ENCODE measurements at regions not wholly inside any gene's neighbourhood (a gene's known extent, or its start where the extent isn't known, plus 50 kb on each side); places are given as distances from the start of the nearest gene placed in this dataset.

DNA sequence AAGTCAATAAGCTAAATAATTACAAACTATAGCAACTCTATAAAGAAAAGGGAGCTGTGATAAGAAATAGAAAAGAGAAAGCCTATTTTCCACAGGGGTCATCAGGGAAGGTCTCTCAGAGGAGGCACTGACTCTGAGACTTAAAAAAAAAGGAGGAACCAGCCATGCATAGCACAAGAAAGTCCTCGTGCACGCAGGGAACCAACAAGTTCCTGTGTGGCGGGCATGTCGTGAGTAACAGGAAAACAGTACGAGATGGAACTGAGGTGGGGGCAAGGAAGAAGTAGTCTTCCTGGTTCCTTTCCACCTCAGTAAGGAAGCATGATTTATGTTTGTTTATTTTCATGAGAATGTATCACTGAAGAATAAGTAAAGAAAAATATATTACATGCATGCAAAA lies 367.0 kb upstream of the TMEM132C start:
- Histone ChIP-seq H3K27me3 (ENCODE audit: control insufficient read depth, insufficient read depth, low read length) (no peaks in the 10 kb centered on the region), H3K36me3 (ENCODE audit: control insufficient read depth, insufficient read depth, low read length) (no peaks in the 10 kb centered on the region), H3K27ac (ENCODE audit: insufficient read depth, low read length, poor library complexity, severe bottlenecking) (no peak overlapping the region), H3K4me1 (ENCODE audit: control insufficient read depth, insufficient read depth, low read length, poor library complexity, severe bottlenecking) (no peaks in the 10 kb centered on the region), H3K4me3 (ENCODE audit: low read depth, low read length) (no peak overlapping the region), H3K9me3 (ENCODE audit: control insufficient read depth in 2 of 2, low read length in 2 of 2) (no peaks in the 10 kb centered on the region)
- no peaks in the 10 kb centered on the region for H3K4me1 Mint-ChIP-seq
- DNase-seq (no peak), ATAC-seq (ENCODE audit: low read depth in 2 of 2) (no peak)
- H3K27me3 Mint-ChIP-seq, result no peaks in the 10 kb centered on the region
- H3K27ac Mint-ChIP-seq, result no peak overlapping the region
- H3K4me3 Mint-ChIP-seq, result no peak overlapping the region
- H3K9me3 Mint-ChIP-seq, result peaks cover 0 to 11% (median 4%) of the 10 kb centered on the region in 7 donors
- H3K36me3 Mint-ChIP-seq, result no peaks in the 10 kb centered on the region

DNA sequence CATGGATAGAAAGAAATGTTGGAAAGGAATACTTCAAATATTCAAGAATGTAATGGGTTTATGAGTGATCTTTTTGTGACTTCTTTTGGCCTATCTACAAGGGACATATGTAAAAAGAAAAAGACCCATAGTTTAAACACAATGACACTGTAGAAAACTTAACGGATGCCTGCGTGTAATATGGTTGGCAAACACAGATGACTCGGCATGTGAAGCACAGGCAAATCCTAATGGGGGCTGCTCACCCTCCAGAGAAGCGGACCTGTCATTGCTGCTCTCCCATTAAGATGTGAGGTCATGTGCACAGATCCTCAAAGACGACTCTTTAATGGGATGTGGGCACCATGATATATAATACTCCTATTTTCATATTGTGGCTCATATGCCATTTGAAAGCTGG lies 366.6 kb upstream of the TMEM132C start:
- H3K36me3 ChIP-seq (ENCODE audit: control insufficient read depth, insufficient read depth, low read length), result no peaks in the 10 kb centered on the region
- Mint-ChIP-seq H3K4me3 (no peak overlapping the region), H3K27ac (no peak overlapping the region), H3K4me1 (no peaks in the 10 kb centered on the region), H3K9me3 (peaks cover 0 to 11% (median 4%) of the 10 kb centered on the region in 7 donors), H3K36me3 (no peaks in the 10 kb centered on the region), H3K27me3 (no peaks in the 10 kb centered on the region)
- H3K27me3 ChIP-seq (ENCODE audit: control insufficient read depth, insufficient read depth, low read length), result no peaks in the 10 kb centered on the region
- ATAC-seq (ENCODE audit: low read depth in 2 of 2) (no peak), DNase-seq (no peak)
- H3K4me1 ChIP-seq (ENCODE audit: control insufficient read depth, insufficient read depth, low read length, poor library complexity, severe bottlenecking), result no peaks in the 10 kb centered on the region
- no peak overlapping the region for H3K4me3 ChIP-seq (ENCODE audit: low read depth, low read length)
- no peaks in the 10 kb centered on the region for H3K9me3 ChIP-seq (ENCODE audit: control insufficient read depth in 2 of 2, low read length in 2 of 2)
- H3K27ac ChIP-seq (ENCODE audit: insufficient read depth, low read length, poor library complexity, severe bottlenecking), result no peak overlapping the region

DNA sequence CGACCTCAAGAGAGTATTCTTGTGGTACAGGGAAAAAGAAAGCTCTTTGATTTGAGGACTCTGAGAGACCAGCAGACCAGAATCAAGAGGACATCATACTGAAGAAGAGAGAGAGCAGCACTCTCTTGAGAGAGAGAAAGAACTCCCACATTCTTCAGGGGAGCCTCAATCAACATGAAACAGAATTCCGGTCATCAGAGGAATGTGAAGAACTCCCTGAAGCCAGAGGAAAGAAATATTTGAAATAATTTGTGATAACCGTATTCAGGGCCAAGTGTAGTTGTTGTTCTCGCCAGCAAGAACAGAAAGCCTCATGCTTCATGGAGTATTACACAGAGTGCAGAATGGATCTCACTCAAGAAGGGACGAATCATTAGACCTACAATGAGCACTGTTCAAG lies 363.8 kb upstream of the TMEM132C start:
- Mint-ChIP-seq H3K9me3 (peaks cover 0 to 11% (median 4%) of the 10 kb centered on the region in 7 donors), H3K4me3 (no peak overlapping the region), H3K36me3 (no peaks in the 10 kb centered on the region), H3K27me3 (no peaks in the 10 kb centered on the region), H3K4me1 (no peaks in the 10 kb centered on the region), H3K27ac (no peak overlapping the region)
- Histone ChIP-seq H3K27me3 (ENCODE audit: control insufficient read depth, insufficient read depth, low read length) (no peaks in the 10 kb centered on the region), H3K36me3 (ENCODE audit: control insufficient read depth, insufficient read depth, low read length) (no peaks in the 10 kb centered on the region), H3K4me3 (ENCODE audit: low read depth, low read length) (no peak overlapping the region), H3K9me3 (ENCODE audit: control insufficient read depth in 2 of 2, low read length in 2 of 2) (no peaks in the 10 kb centered on the region), H3K4me1 (ENCODE audit: control insufficient read depth, insufficient read depth, low read length, poor library complexity, severe bottlenecking) (no peaks in the 10 kb centered on the region), H3K27ac (ENCODE audit: insufficient read depth, low read length, poor library complexity, severe bottlenecking) (no peak overlapping the region)
- no peak for DNase-seq
- ATAC-seq (ENCODE audit: low read depth in 2 of 2), result no peak

DNA sequence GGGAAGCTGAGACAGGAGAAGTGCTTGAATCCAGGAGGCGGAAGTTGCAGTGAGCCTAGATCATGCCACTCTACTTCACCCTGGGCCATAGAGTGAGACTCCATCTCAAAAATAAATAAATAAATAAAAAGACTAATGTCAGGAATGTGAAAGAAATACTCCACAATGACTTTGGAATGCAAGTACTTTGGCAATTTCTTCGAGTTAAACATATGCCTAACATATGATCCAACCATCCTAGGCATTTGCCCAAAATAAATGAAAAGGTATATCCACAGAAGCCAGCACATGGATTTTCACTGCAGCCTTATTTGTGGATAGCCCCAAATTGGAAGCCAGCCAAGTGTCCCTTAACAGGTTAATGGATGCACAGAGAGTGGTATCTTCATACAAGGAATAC lies 357.9 kb upstream of the TMEM132C start:
- no peaks in the 10 kb centered on the region for H3K27me3 ChIP-seq (ENCODE audit: control insufficient read depth, insufficient read depth, low read length)
- H3K36me3 ChIP-seq (ENCODE audit: control insufficient read depth, insufficient read depth, low read length), result no peaks in the 10 kb centered on the region
- no peaks in the 10 kb centered on the region for H3K27me3 Mint-ChIP-seq
- no peak overlapping the region for H3K27ac Mint-ChIP-seq
- H3K4me3 Mint-ChIP-seq, result no peak overlapping the region
- H3K4me1 ChIP-seq (ENCODE audit: control insufficient read depth, insufficient read depth, low read length, poor library complexity, severe bottlenecking), result no peaks in the 10 kb centered on the region
- H3K9me3 ChIP-seq (ENCODE audit: control insufficient read depth in 2 of 2, low read length in 2 of 2), result no peaks in the 10 kb centered on the region
- H3K4me3 ChIP-seq (ENCODE audit: low read depth, low read length), result no peak overlapping the region
- no peak overlapping the region for H3K27ac ChIP-seq (ENCODE audit: insufficient read depth, low read length, poor library complexity, severe bottlenecking)
- no peaks in the 10 kb centered on the region for H3K36me3 Mint-ChIP-seq
- peaks cover 0 to 18% (median 2%) of the 10 kb centered on the region in 7 donors for H3K9me3 Mint-ChIP-seq
- no peaks in the 10 kb centered on the region for H3K4me1 Mint-ChIP-seq
- ATAC-seq (ENCODE audit: low read depth in 2 of 2) (no peak), DNase-seq (no peak)

DNA sequence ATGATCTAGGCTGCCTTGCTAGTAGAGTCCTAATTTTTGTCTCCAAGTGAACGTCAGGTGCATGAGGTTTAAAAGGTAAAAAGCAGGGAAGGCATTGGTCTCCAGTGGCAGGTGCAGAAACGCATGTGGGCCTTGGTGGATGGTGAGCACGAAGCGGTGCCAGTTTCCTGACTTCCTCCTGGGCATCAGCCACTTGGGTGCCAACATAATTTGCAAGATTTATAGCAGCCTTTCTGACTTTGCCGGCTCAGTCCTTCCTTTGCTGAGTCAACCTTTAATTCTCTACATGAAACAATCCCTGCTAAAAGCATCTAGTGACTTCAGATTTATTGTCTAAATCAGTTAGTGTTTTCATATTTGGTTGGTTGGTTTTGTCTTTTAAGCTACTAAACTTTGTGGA lies 355.7 kb upstream of the TMEM132C start:
- Mint-ChIP-seq H3K9me3 (peaks cover 0 to 7% (median 3%) of the 10 kb centered on the region in 7 donors), H3K36me3 (no peaks in the 10 kb centered on the region), H3K4me3 (no peak overlapping the region), H3K4me1 (no peaks in the 10 kb centered on the region), H3K27ac (no peak overlapping the region), H3K27me3 (no peaks in the 10 kb centered on the region)
- Histone ChIP-seq H3K4me3 (ENCODE audit: low read depth, low read length) (no peak overlapping the region), H3K27ac (ENCODE audit: insufficient read depth, low read length, poor library complexity, severe bottlenecking) (no peak overlapping the region), H3K27me3 (ENCODE audit: control insufficient read depth, insufficient read depth, low read length) (no peaks in the 10 kb centered on the region), H3K9me3 (ENCODE audit: control insufficient read depth in 2 of 2, low read length in 2 of 2) (no peaks in the 10 kb centered on the region), H3K4me1 (ENCODE audit: control insufficient read depth, insufficient read depth, low read length, poor library complexity, severe bottlenecking) (no peaks in the 10 kb centered on the region), H3K36me3 (ENCODE audit: control insufficient read depth, insufficient read depth, low read length) (no peaks in the 10 kb centered on the region)
- no peak for DNase-seq
- no peak for ATAC-seq (ENCODE audit: low read depth in 2 of 2)

DNA sequence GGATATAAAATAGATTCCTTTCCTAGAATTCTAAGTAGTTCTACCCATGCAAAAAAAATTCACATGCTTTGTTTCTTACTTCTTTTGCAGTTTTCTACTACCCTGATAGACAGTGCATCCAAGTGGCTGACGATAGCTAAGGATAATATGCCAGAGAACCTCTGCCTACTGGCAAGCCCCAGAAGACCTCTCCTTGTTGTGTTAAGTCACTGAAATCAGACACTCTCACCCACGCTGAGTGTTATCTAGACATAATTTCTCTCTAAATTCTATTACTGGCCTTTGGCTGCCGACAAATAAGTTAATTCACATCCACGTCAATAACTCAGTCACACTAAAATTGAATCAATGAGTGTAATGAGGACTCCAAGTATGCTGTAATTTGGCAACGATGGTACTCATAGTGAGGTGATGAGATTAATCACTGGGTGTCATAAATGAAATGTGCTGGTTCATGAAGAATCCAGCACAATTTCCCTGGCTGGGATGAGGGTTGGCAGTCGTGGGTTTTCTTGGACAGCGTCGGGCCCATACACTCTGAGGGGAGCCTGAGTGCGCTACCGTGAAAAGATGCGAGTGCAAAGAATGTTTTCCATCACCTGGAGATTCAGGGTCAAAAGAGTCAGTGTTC lies 354.8 kb upstream of the TMEM132C start:
- no peak for DNase-seq
- Histone ChIP-seq H3K9me3 (ENCODE audit: control insufficient read depth in 2 of 2, low read length in 2 of 2) (no peaks in the 10 kb centered on the region), H3K36me3 (ENCODE audit: control insufficient read depth, insufficient read depth, low read length) (no peaks in the 10 kb centered on the region), H3K4me3 (ENCODE audit: low read depth, low read length) (no peak overlapping the region), H3K27ac (ENCODE audit: insufficient read depth, low read length, poor library complexity, severe bottlenecking) (no peak overlapping the region), H3K4me1 (ENCODE audit: control insufficient read depth, insufficient read depth, low read length, poor library complexity, severe bottlenecking) (no peaks in the 10 kb centered on the region), H3K27me3 (ENCODE audit: control insufficient read depth, insufficient read depth, low read length) (no peaks in the 10 kb centered on the region)
- Mint-ChIP-seq H3K4me3 (no peak overlapping the region), H3K27me3 (no peaks in the 10 kb centered on the region), H3K4me1 (no peaks in the 10 kb centered on the region), H3K9me3 (peaks cover 0 to 7% (median 3%) of the 10 kb centered on the region in 7 donors), H3K36me3 (no peaks in the 10 kb centered on the region), H3K27ac (no peak overlapping the region)
- no peak for ATAC-seq (ENCODE audit: low read depth in 2 of 2)

DNA sequence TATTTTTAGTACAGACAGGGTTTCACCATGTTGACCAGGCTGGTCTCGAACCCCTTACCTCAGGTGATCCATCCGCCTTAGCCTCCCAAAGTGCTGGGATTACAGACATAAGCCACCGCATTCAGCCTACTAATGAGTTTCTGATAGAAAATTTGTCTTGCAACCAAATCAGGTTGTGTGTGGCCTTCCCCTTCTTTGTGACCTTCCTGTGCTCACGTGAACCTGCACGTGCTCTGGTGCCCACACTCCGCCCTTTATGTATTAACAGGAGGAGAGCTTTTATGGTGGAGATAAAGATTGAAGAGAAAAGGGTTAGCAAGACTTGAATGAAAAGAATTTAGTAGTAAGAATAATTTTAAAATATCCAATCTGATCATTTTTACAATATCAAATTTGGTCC lies 343.5 kb upstream of the TMEM132C start:
- H3K36me3 Mint-ChIP-seq, result no peaks in the 10 kb centered on the region
- ATAC-seq (ENCODE audit: low read depth in 2 of 2), result no peak

DNA sequence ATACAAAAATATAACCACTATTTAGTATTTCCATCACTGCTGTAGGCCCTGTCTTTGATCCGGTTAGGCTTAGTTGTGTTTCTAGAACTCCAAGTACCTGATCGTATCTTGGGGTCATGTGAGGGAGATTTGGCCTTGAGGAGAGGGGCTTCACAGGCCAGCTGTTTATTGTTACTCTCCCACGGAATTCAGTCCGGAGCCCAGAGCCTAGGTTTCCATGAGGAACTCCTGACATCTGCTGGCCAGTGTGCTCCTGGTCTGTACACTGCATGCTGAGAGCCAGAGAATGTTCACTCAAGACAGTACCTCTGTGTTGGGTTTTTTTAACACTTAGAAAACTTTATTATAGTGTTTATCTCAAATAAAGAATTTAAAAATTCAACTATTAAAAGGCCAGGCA lies 341.0 kb upstream of the TMEM132C start:
- H3K9me3 Mint-ChIP-seq, result peaks cover 0 to 6% (median 0%) of the 10 kb centered on the region in 7 donors
- no peak overlapping the region for H3K4me3 Mint-ChIP-seq
- no peak for ATAC-seq (ENCODE audit: low read depth in 2 of 2)
- H3K27me3 Mint-ChIP-seq, result no peaks in the 10 kb centered on the region
- Histone ChIP-seq H3K4me1 (ENCODE audit: control insufficient read depth, insufficient read depth, low read length, poor library complexity, severe bottlenecking) (no peaks in the 10 kb centered on the region), H3K36me3 (ENCODE audit: control insufficient read depth, insufficient read depth, low read length) (no peaks in the 10 kb centered on the region), H3K9me3 (ENCODE audit: control insufficient read depth in 2 of 2, low read length in 2 of 2) (no peaks in the 10 kb centered on the region), H3K27ac (ENCODE audit: insufficient read depth, low read length, poor library complexity, severe bottlenecking) (no peak overlapping the region), H3K4me3 (ENCODE audit: low read depth, low read length) (no peak overlapping the region), H3K27me3 (ENCODE audit: control insufficient read depth, insufficient read depth, low read length) (no peaks in the 10 kb centered on the region)
- H3K4me1 Mint-ChIP-seq, result no peaks in the 10 kb centered on the region
- H3K36me3 Mint-ChIP-seq, result no peaks in the 10 kb centered on the region
- DNase-seq, result no peak
- H3K27ac Mint-ChIP-seq, result no peak overlapping the region

More for the DNA sequence above, 343.5 kb upstream of the TMEM132C start:
- Histone ChIP-seq H3K27ac (ENCODE audit: insufficient read depth, low read length, poor library complexity, severe bottlenecking) (no peak overlapping the region), H3K36me3 (ENCODE audit: control insufficient read depth, insufficient read depth, low read length) (no peaks in the 10 kb centered on the region), H3K27me3 (ENCODE audit: control insufficient read depth, insufficient read depth, low read length) (no peaks in the 10 kb centered on the region), H3K4me3 (ENCODE audit: low read depth, low read length) (no peak overlapping the region), H3K4me1 (ENCODE audit: control insufficient read depth, insufficient read depth, low read length, poor library complexity, severe bottlenecking) (no peaks in the 10 kb centered on the region), H3K9me3 (ENCODE audit: control insufficient read depth in 2 of 2, low read length in 2 of 2) (no peaks in the 10 kb centered on the region)
- no peaks in the 10 kb centered on the region for H3K27me3 Mint-ChIP-seq
- no peak for DNase-seq
- H3K4me1 Mint-ChIP-seq, result no peaks in the 10 kb centered on the region
- H3K27ac Mint-ChIP-seq, result no peak overlapping the region
- peaks cover 2 to 5% (median 4%) of the 10 kb centered on the region in 7 donors for H3K9me3 Mint-ChIP-seq
- no peak overlapping the region for H3K4me3 Mint-ChIP-seq
